K562 (cell line): ENCODE measurements at regions not wholly inside any gene's neighbourhood (a gene's known extent, or its start where the extent isn't known, plus 50 kb on each side); places are given as distances from the start of the nearest gene placed in this dataset.

ENCODE experiments used
- ATAC-seq: fragments of 200-7000 bp; cut with Tn5 transposase; 3 replicates; pipeline ENCODE4 v1.9.1; 2020; ENCODE audit warnings: moderate library complexity
- BruUV-seq: library from RNA; stranded (reverse); fragments of 400-500 nt; replicated peaks from 2 replicates; lab custom pipeline; 2021; lab: Mats Ljungman, UMichigan
- CTCF ChIA-PET: fragments of 300-600 bp; formaldehyde crosslinking; extraction: SDS; loops from one replicate; lab custom pipeline; 2021; ENCODE audit warnings: low intra/inter-chr PET ratio; lab: Yijun Ruan, JAX
- POLR2A ChIA-PET: fragments of 300-600, 350-650 bp; sonication (Branson Sonifier 250); formaldehyde crosslinking; extraction: SDS; loops from one replicate; lab custom pipeline; 2021; ENCODE audit warnings: antibody characterized with exemption, inconsistent platforms; lab: Yijun Ruan, JAX
- DNase-seq, 4 experiments: peaks; one replicate each; pipeline versions ENCODE4 v3.0.0 to v3.0.0-alpha.2; 2011 to 2018; ENCODE audit warnings: low spot score in 3 of 4, mixed read lengths in 3 of 4; ENCODE audit errors: extremely low read depth in 1 of 4
- FAIRE-seq: peaks from 2 replicates; lab custom pipeline; 2011; peaks lifted over from hg19 to GRCh38; lab: Jason Lieb, UNC
- H2AFZ ChIP-seq: 2 replicates; pipeline ENCODE4 v1.6.0; 2011; ENCODE audit warnings: low read depth, low read length, control low read depth, inconsistent platforms
- H3K27ac ChIP-seq: fragments of 200-600 bp; 3 replicates; pipeline ENCODE4 v1.8.0; 2011; ENCODE audit warnings: low read depth, mild to moderate bottlenecking, control low read depth, inconsistent platforms, low read length, moderate library complexity, mixed read lengths; ENCODE audit errors: extremely low read depth
- H3K27me3 ChIP-seq, 2 experiments: fragments of 300-600 bp in 1 of 2; 2 replicates in 1 of 2; 3 replicates in 1 of 2; pipeline versions ENCODE4 v1.6.0 to v1.8.0; 2011; ENCODE audit warnings: inconsistent platforms in 2 of 2, low read length in 2 of 2, mild to moderate bottlenecking in 1 of 2, mixed read lengths in 1 of 2, moderate library complexity in 1 of 2; ENCODE audit not compliant: control insufficient read depth in 2 of 2, insufficient read depth in 2 of 2
- H3K36me3 ChIP-seq: fragments of 300-600 bp; 3 replicates; pipeline ENCODE4 v1.8.0; 2011; ENCODE audit warnings: mild to moderate bottlenecking, low read length, inconsistent platforms; ENCODE audit not compliant: control insufficient read depth, insufficient read depth
- H3K4me1 ChIP-seq, 2 experiments: fragments of 200-600 bp in 1 of 2; replicated peaks in 1 of 2; 2 replicates in 1 of 2; 3 replicates in 1 of 2; pipeline versions ENCODE4 v1.5.1 to v1.8.0; 2011; ENCODE audit warnings: inconsistent platforms in 2 of 2, low read length in 2 of 2, mild to moderate bottlenecking in 1 of 2, mixed read lengths in 1 of 2, moderate library complexity in 1 of 2; ENCODE audit not compliant: control insufficient read depth in 2 of 2, insufficient read depth in 2 of 2
- H3K4me2 ChIP-seq: 2 replicates; pipeline ENCODE4 v1.6.1; 2011; ENCODE audit warnings: low read length, control low read depth, inconsistent platforms, mixed read lengths; ENCODE audit not compliant: insufficient read depth
- H3K4me3 ChIP-seq: fragments of 200-600 bp; sonication (generic), shearing (Covaris generic); 2 replicates; pipeline ENCODE4 v1.5.1; 2016; ENCODE audit warnings: control low read depth, inconsistent platforms
- H3K79me2 ChIP-seq: fragments of 200-600 bp; 3 replicates; pipeline ENCODE4 v1.8.0; 2011; ENCODE audit warnings: low read length, inconsistent platforms; ENCODE audit not compliant: control insufficient read depth, insufficient read depth
- H3K9ac ChIP-seq, 2 experiments: 2 replicates each; pipeline versions ENCODE4 v1.6.0 to v1.6.1; 2011; ENCODE audit warnings: low read depth in 2 of 2, low read length in 2 of 2, control low read depth in 1 of 2, inconsistent platforms in 1 of 2, mild to moderate bottlenecking in 1 of 2, mixed read lengths in 1 of 2; ENCODE audit not compliant: insufficient read depth in 1 of 2
- H3K9me1 ChIP-seq: one replicate; pipeline ENCODE4 v1.6.0; 2011; ENCODE audit warnings: inconsistent platforms, mild to moderate bottlenecking, low read length, moderate library complexity; ENCODE audit not compliant: control insufficient read depth, insufficient read depth
- H3K9me3 ChIP-seq: replicated peaks from 2 replicates; pipeline ENCODE4 v1.5.1; 2011; ENCODE audit warnings: low read depth, low read length, inconsistent platforms; ENCODE audit not compliant: control insufficient read depth, insufficient read depth
- H4K20me1 ChIP-seq: replicated peaks from 2 replicates; pipeline ENCODE4 v1.6.1; 2011; ENCODE audit warnings: low read length, inconsistent platforms, mixed read lengths; ENCODE audit not compliant: control insufficient read depth, insufficient read depth
- ETV5 ChIP-seq: sonication (generic); formaldehyde crosslinking; IDR thresholded peaks from 2 replicates; pipeline ENCODE4 v1.4.0; 2020; ENCODE audit warnings: low read depth, mild to moderate bottlenecking, missing genetic modification reagents
- TAF15 ChIP-seq: fragments of 200-400 bp; formaldehyde crosslinking; IDR thresholded peaks from 2 replicates; pipeline ENCODE4 v1.6.1; 2017; ENCODE audit warnings: mild to moderate bottlenecking, low read depth, low read length, moderate library complexity
- THAP7 ChIP-seq: fragments of 250-450 bp; sonication (Bioruptor Pico); IDR thresholded peaks from 2 replicates; pipeline ENCODE4 v1.5.0; 2021
- ZNF384 ChIP-seq: IDR thresholded peaks from 2 replicates; pipeline ENCODE4 v1.6.1; 2012; ENCODE audit warnings: low read depth, low read length, improper control_type of control experiment
- WGBS: fragments of 100-300 bp; shearing (Covaris generic); methylation state at CpG from one replicate; pipeline ENCODE4 v1.1.6; 2016; ENCODE audit warnings: low coverage, mixed read lengths; ENCODE audit not compliant: insufficient coverage; ENCODE audit errors: missing lambda C conversion rate; 5-methylcytosine and 5-hydroxymethylcytosine counted together
- in situ Hi-C: fragments of 300-500 bp; cut with MboI; formaldehyde crosslinking; loops from 4 replicates; pipeline ENCODE4 v1.15.0; 2018; ENCODE audit warnings: inconsistent platforms, mixed read lengths
- intact Hi-C: fragments of 100-400 bp; cut with micrococcal nuclease; formaldehyde crosslinking; loops from 2 replicates; pipeline ENCODE4 v1.14.2; 2022
- TF ChIP-seq, protein P1 (sequence below): fragments of 250-450 bp; sonication (Bioruptor Pico); IDR thresholded peaks from 2 replicates; pipeline ENCODE4 v1.4.0; 2020; ENCODE audit warnings: mild to moderate bottlenecking, moderate library complexity

DNA sequence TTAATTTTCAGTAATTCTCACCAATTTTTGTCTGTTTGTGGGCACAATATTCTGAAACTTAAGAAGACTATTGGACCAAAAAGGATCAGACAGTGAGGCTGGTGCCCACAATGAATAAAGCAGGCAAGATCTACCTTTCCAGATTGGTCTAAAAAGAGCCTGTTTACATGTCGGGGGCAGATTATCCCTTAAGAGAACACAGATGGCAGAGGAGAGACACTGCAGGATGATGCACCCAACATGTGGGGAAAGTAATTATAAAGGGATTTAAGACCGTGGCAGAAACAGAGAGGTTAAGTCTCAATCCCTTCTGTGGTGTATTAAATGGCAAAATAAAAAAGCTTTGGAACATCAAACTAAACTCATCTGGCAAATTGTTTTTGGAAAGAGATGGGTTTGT is 331.8 kb upstream of the CDH11 start:
- WGBS = 0% methylated on average over 2 of the region's 2 CpGs
- ATAC-seq = no peak
- Histone ChIP-seq H3K9me1 (no peaks in the 10 kb centered on the region), H4K20me1 (no peaks in the 10 kb centered on the region), H3K36me3 (no peaks in the 10 kb centered on the region), H3K9me3 (no peaks in the 10 kb centered on the region), H3K4me2 (no peak overlapping the region), H3K79me2 (no peaks in the 10 kb centered on the region), H3K27me3 (no peaks in the 10 kb centered on the region), H3K9ac (no peak overlapping the region), H3K27ac (no peak overlapping the region), H3K4me3 (no peak overlapping the region), H2AFZ (no peak overlapping the region), H3K4me1 (no peaks in the 10 kb centered on the region)
- FAIRE-seq = no peak
- intact Hi-C loops = no loop called here
- DNase-seq = no peak
- BruUV-seq = no TSS peak
- TF ChIP-seq, protein P1, sequence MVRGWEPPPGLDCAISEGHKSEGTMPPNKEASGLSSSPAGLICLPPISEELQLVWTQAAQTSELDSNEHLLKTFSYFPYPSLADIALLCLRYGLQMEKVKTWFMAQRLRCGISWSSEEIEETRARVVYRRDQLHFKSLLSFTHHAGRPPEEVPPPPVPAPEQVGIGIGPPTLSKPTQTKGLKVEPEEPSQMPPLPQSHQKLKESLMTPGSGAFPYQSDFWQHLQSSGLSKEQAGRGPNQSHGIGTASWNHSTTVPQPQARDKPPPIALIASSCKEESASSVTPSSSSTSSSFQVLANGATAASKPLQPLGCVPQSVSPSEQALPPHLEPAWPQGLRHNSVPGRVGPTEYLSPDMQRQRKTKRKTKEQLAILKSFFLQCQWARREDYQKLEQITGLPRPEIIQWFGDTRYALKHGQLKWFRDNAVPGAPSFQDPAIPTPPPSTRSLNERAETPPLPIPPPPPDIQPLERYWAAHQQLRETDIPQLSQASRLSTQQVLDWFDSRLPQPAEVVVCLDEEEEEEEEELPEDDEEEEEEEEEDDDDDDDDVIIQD = no peak
- TF ChIP-seq ZNF384 = no peak
- TF ChIP-seq THAP7 (CRISPR knock-in tag) = no peak
- no peak for TF ChIP-seq ETV5 (CRISPR knock-in tag)
- TF ChIP-seq TAF15 = no peak
- ChIA-PET CTCF (no interaction called here), POLR2A (no interaction called here)
- in situ Hi-C loops = no loop called here
